BLaER1 treated with 17β-estradiol and CSF1 and Interleukin-3, amounts not matched to agents 10 nM and 100 nM (cell line): ENCODE measurements at regions not wholly inside any gene's neighbourhood (a gene's known extent, or its start where the extent isn't known, plus 50 kb on each side); places are given as distances from the start of the nearest gene placed in this dataset.

ENCODE experiments used
- H3K27ac ChIP-seq, 11 experiments: shearing (Covaris generic); formaldehyde crosslinking; 2 replicates each; pipeline ENCODE4 v1.8.1; 2022
- H3K27me3 ChIP-seq, 11 experiments: shearing (Covaris generic); formaldehyde crosslinking; 2 replicates each; pipeline ENCODE4 v1.8.1; 2022
- H3K36me3 ChIP-seq, 11 experiments: shearing (Covaris generic); formaldehyde crosslinking; 2 replicates each; pipeline ENCODE4 v1.8.1; 2022
- H3K4me1 ChIP-seq, 10 experiments: shearing (Covaris generic); formaldehyde crosslinking; 2 replicates each; pipeline ENCODE4 v1.8.1; 2022
- H3K4me2 ChIP-seq, 11 experiments: shearing (Covaris generic); formaldehyde crosslinking; 2 replicates each; pipeline ENCODE4 v1.8.1; 2022
- H3K4me3 ChIP-seq, 10 experiments: shearing (Covaris generic); formaldehyde crosslinking; 2 replicates each; pipeline ENCODE4 v1.8.1; 2022
- H3K9ac ChIP-seq, 11 experiments: shearing (Covaris generic); formaldehyde crosslinking; 2 replicates each; pipeline ENCODE4 v1.8.1; 2022
- H3K9me3 ChIP-seq, 11 experiments: shearing (Covaris generic); formaldehyde crosslinking; replicated peaks in 1 of 11; 2 replicates each; pipeline ENCODE4 v1.8.1; 2022
- H4K20me1 ChIP-seq, 11 experiments: shearing (Covaris generic); formaldehyde crosslinking; 2 replicates each; pipeline ENCODE4 v1.8.1; 2022
- Cebpa-rat ChIP-seq, 11 experiments: shearing (Covaris generic); IDR thresholded peaks; 2 replicates each; pipeline ENCODE4 v1.8.1; 2022

GRCh38 chr16:31706318-31706717, 167.3 kb upstream of the ZNF267 start:
- H3K9ac ChIP-seq = no peak overlapping the region
- peaks cover 0 to 61% (median 16%) of the 10 kb centered on the region in 11 experiments; a peak in 12 of 22 replicates for H4K20me1 ChIP-seq
- H3K4me3 ChIP-seq = no peak overlapping the region
- no peaks in the 10 kb centered on the region for H3K9me3 ChIP-seq
- no peak for TF ChIP-seq Cebpa-rat (IDR thresholded peaks at IDR 0.05)
- no peaks in the 10 kb centered on the region for H3K27me3 ChIP-seq
- no peak overlapping the region for H3K4me2 ChIP-seq
- peaks cover 8 to 16% (median 9%) of the 10 kb centered on the region in 10 experiments for H3K4me1 ChIP-seq
- peaks cover 55 to 75% (median 67%) of the 10 kb centered on the region in 11 experiments for H3K36me3 ChIP-seq
- no peak overlapping the region for H3K27ac ChIP-seq

DNA sequence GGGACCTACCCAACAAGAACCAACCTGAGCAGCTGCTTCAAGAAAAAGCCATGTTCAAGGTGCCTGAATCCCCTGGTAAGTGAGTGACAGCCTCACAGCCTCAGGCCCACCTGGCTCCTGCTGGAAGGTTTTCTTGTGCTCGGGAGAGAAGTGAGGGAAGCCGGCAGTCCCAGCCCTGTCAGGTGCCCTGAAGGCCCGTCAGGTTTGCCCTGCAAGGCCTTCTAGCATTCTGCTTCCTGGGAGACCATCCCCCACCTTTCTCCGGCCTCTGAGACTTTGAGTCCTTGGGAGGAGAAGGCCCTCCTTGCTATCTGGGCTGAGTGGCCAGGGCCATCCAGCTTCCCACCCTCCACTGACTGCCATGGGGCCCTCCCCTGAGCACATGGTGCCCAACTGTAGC, 166.7 kb upstream of the ZNF267 start:
- Histone ChIP-seq H3K36me3 (peaks cover 55 to 75% (median 67%) of the 10 kb centered on the region in 11 experiments), H3K27ac (no peak overlapping the region), H3K9ac (no peak overlapping the region), H3K4me3 (no peak overlapping the region), H3K27me3 (no peaks in the 10 kb centered on the region), H3K9me3 (0 out of 22 replicates have a peak, but pooled peaks cover 0 to 2% (median 0%) of the 10 kb centered on the region in 11 experiments), H3K4me2 (no peak overlapping the region), H3K4me1 (peaks cover 2 to 10% (median 3%) of the 10 kb centered on the region in 10 experiments; a peak in 18 of 20 replicates), H4K20me1 (peaks cover 0 to 54% (median 12%) of the 10 kb centered on the region in 11 experiments; a peak in 12 of 22 replicates)
- no peak for TF ChIP-seq Cebpa-rat (IDR thresholded peaks at IDR 0.05)

DNA sequence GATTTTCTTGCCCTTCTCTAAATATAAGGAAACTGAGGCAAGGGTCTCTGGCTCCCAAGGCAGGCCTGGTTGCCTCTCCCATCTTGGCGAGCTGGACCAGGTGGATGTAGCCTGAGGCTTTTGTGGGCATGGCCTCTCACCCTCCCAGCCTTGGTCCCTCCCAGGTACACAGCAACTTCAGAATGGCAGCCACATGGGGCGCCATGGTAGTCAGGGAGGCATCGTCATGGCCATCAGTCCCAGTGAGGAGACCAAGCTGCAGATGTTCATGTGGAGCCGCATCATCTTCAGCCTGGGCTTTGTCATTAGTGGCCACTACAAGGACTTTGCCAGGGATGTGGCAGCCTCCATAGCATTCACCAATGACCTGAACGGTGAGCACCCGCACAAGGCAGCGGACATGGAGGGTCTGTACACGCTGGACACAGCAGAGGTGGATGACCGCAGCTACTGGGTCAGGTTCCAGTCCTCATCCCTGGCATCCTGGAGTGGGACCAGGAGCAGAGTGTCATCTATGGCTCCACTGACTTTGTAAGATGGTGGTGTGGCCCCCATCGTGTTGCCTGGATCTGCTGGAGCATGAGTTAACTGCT, 165.8 kb upstream of the ZNF267 start:
- Histone ChIP-seq H3K27ac (no peak overlapping the region), H3K4me2 (no peak overlapping the region), H3K9ac (no peak overlapping the region), H3K4me1 (peaks cover 0 to 7% (median 0%) of the 10 kb centered on the region in 10 experiments; a peak in 3 of 20 replicates), H3K4me3 (no peak overlapping the region), H3K36me3 (peaks cover 52 to 71% (median 64%) of the 10 kb centered on the region in 11 experiments), H3K27me3 (no peaks in the 10 kb centered on the region), H4K20me1 (peaks cover 0 to 45% (median 3%) of the 10 kb centered on the region in 11 experiments; a peak in 9 of 22 replicates), H3K9me3 (peaks cover 0 to 11% (median 0%) of the 10 kb centered on the region in 11 experiments; a peak in 2 of 22 replicates)
- no peak for TF ChIP-seq Cebpa-rat (IDR thresholded peaks at IDR 0.05)

- no peaks in the 10 kb centered on the region for H3K27me3 ChIP-seq
- no peak overlapping the region for H3K4me2 ChIP-seq
- H3K9ac ChIP-seq = no peak overlapping the region
- no peak for TF ChIP-seq Cebpa-rat (IDR thresholded peaks at IDR 0.05)
- peaks cover 47 to 65% (median 59%) of the 10 kb centered on the region in 11 experiments for H3K36me3 ChIP-seq
- peaks cover 0 to 7% (median 0%) of the 10 kb centered on the region in 10 experiments; a peak in 3 of 20 replicates for H3K4me1 ChIP-seq
- H4K20me1 ChIP-seq = peaks cover 0 to 40% (median 0%) of the 10 kb centered on the region in 11 experiments; a peak in 7 of 22 replicates
- no peak overlapping the region for H3K4me3 ChIP-seq
- no peak overlapping the region for H3K27ac ChIP-seq
- peaks cover 0 to 11% (median 0%) of the 10 kb centered on the region in 11 experiments; a peak in 2 of 22 replicates for H3K9me3 ChIP-seq
Measured at GRCh38 chr16:31708348-31708747, 165.3 kb upstream of the ZNF267 start.

DNA sequence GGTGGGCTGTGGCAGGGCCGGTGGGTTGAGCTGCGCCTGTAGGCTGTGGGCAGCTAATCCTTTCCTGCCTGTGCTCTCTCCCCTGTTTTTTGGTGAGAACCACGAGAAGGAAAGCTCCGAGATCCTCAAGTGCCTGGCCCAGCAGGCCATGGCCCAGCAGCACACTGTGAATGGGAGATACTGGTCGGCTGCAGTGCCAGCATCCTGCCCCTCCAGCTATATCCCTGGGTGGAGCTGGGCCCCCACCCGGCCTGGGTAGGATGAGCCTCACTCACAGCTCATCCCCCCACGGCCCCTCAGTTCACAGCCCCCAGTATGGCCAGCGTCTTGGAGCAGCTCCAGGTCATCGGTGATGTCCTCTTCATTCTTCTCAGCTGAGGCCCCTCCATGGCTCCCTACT, 164.4 kb upstream of the ZNF267 start:
- Histone ChIP-seq H3K27me3 (no peaks in the 10 kb centered on the region), H3K4me2 (no peak overlapping the region), H3K9ac (no peak overlapping the region), H4K20me1 (peaks cover 0 to 32% (median 1%) of the 10 kb centered on the region in 11 experiments; a peak in 11 of 22 replicates), H3K4me1 (peaks cover 1 to 11% (median 3%) of the 10 kb centered on the region in 10 experiments), H3K4me3 (no peak overlapping the region), H3K27ac (no peak overlapping the region), H3K9me3 (peaks cover 0 to 11% (median 0%) of the 10 kb centered on the region in 11 experiments; a peak in 2 of 22 replicates), H3K36me3 (peaks cover 39 to 57% (median 51%) of the 10 kb centered on the region in 11 experiments)
- TF ChIP-seq Cebpa-rat (IDR thresholded peaks at IDR 0.05) = no peak

DNA sequence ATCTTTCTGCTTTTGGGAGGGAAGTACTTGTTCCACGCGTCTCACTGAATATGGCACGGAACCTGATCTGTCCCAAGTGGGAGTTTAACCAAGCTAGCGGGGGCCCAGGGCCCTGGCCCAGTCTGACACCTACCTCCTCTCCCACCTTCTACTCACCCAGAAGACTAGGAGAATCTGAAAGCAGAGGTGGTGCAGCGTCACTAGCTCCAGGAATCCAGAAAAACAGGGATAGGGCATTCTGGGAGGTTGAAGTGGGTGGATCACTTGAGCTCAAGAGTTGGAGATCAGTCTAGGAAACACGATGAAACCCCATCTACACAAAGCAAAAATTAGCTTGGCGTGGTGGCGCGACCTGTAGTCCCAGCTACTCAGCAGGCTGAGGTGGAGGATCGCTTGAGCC, 163.5 kb upstream of the ZNF267 start:
- TF ChIP-seq Cebpa-rat (IDR thresholded peaks at IDR 0.05) = no peak
- Histone ChIP-seq H3K9me3 (peaks cover 0 to 11% (median 0%) of the 10 kb centered on the region in 11 experiments; a peak in 3 of 22 replicates), H3K27me3 (no peaks in the 10 kb centered on the region), H3K4me2 (no peak overlapping the region), H4K20me1 (peaks cover 0 to 22% (median 9%) of the 10 kb centered on the region in 11 experiments; a peak in 11 of 22 replicates), H3K4me3 (no peak overlapping the region), H3K36me3 (peaks cover 29 to 49% (median 42%) of the 10 kb centered on the region in 11 experiments), H3K27ac (no peak overlapping the region), H3K4me1 (peaks cover 11 to 21% (median 12%) of the 10 kb centered on the region in 10 experiments), H3K9ac (no peak overlapping the region)

- Histone ChIP-seq H4K20me1 (peaks cover 0 to 21% (median 13%) of the 10 kb centered on the region in 11 experiments; a peak in 10 of 22 replicates), H3K27ac (no peak overlapping the region), H3K9me3 (peaks cover 4 to 18% (median 6%) of the 10 kb centered on the region in 11 experiments; a peak in 20 of 22 replicates), H3K9ac (no peak overlapping the region), H3K36me3 (peaks cover 27 to 49% (median 40%) of the 10 kb centered on the region in 11 experiments), H3K27me3 (no peaks in the 10 kb centered on the region), H3K4me3 (no peak overlapping the region), H3K4me2 (no peak overlapping the region), H3K4me1 (peaks cover 18 to 28% (median 20%) of the 10 kb centered on the region in 10 experiments)
- no peak for TF ChIP-seq Cebpa-rat (IDR thresholded peaks at IDR 0.05)
Measured at GRCh38 chr16:31710880-31711279, 162.7 kb upstream of the ZNF267 start.

- H4K20me1 ChIP-seq = peaks cover 0 to 24% (median 13%) of the 10 kb centered on the region in 11 experiments; a peak in 10 of 22 replicates
- no peak overlapping the region for H3K4me3 ChIP-seq
- peaks cover 27 to 49% (median 40%) of the 10 kb centered on the region in 11 experiments for H3K36me3 ChIP-seq
Measured at GRCh38 chr16:31711344-31711845, 162.2 kb upstream of the ZNF267 start.

GRCh38 chr16:31712064-31712540, 161.5 kb upstream of the ZNF267 start:
- Histone ChIP-seq H3K36me3 (peaks cover 27 to 49% (median 40%) of the 10 kb centered on the region in 11 experiments), H3K4me1 (peaks cover 22 to 31% (median 24%) of the 10 kb centered on the region in 10 experiments), H3K9me3 (peaks cover 16 to 31% (median 18%) of the 10 kb centered on the region in 11 experiments), H3K4me2 (no peak overlapping the region), H3K4me3 (no peak overlapping the region), H3K27me3 (no peaks in the 10 kb centered on the region), H3K9ac (no peak overlapping the region), H3K27ac (no peak overlapping the region), H4K20me1 (peaks cover 0 to 25% (median 13%) of the 10 kb centered on the region in 11 experiments; a peak in 10 of 22 replicates)
- no peak for TF ChIP-seq Cebpa-rat (IDR thresholded peaks at IDR 0.05)

More at GRCh38 chr16:31711344-31711845, 162.2 kb upstream of the ZNF267 start:
- no peak overlapping the region for H3K4me2 ChIP-seq
- peaks cover 22 to 31% (median 24%) of the 10 kb centered on the region in 10 experiments for H3K4me1 ChIP-seq
- peaks cover 9 to 24% (median 11%) of the 10 kb centered on the region in 11 experiments for H3K9me3 ChIP-seq
- H3K9ac ChIP-seq = no peak overlapping the region
- no peaks in the 10 kb centered on the region for H3K27me3 ChIP-seq
- H3K27ac ChIP-seq = no peak overlapping the region
- TF ChIP-seq Cebpa-rat (IDR thresholded peaks at IDR 0.05) = no peak
